ENCODE measurements at regions not wholly inside any gene's neighbourhood (a gene's known extent, or its start where the extent isn't known, plus 50 kb on each side); places are given as distances from the start of the nearest gene placed in this dataset.
A peak's percentile ranks its signal among the peaks of the same experiment; 100 is the strongest.

GRCh38 chr9:82606492-82607382 lies 456.2 kb downstream of the RASEF start:
- ATAC-seq (peak; percentile 92 to 94), DNase-seq (ENCODE audit: low read depth in 1 of 2, low spot score in 1 of 2) (peak; percentile 32 to 65), FAIRE-seq (no peak)
- Histone ChIP-seq H3K4me2 (no peak overlapping the region), H3K9me3 (no peaks in the 10 kb centered on the region), H3K4me1 (0 out of 3 replicates have a peak, but pooled peaks cover 5% of the 10 kb centered on the region), H3K4me3 (no peak overlapping the region), H3K27ac (no peak overlapping the region)
- CTCF ChIA-PET = interaction anchor here (0.6 to 3.2 kb wide), 38 partner anchors 10 to 1937 kb away, joined by 3 to 39 read pairs (median 4); no protein-coding TSS in a partner anchor
- WGBS (ENCODE audit: missing lambda C conversion rate) = 32% methylated on average over 7 of the region's 7 CpGs
- TF ChIP-seq SMC3 (IDR thresholded peaks at IDR 0.05) (peak; percentile 64), FOSB (CRISPR knock-in tag; IDR thresholded peaks at IDR 0.05) (no peak), KDM1A (IDR thresholded peaks at IDR 0.05; ENCODE audit: low read depth) (no peak), RAD21 (conservative IDR thresholded peaks at IDR 0.05 in 1 of 2, IDR thresholded peaks at IDR 0.05 in 1 of 2) (peak; percentile 84 to 87), BCL3 (IDR thresholded peaks at IDR 0.05) (no peak), EHMT2 (IDR thresholded peaks at IDR 0.05; ENCODE audit: low read depth) (no peak), MAZ (IDR thresholded peaks at IDR 0.05; ENCODE audit: borderline replicate concordance, low read depth, low read length) (no peak), CTCF (IDR thresholded peaks at IDR 0.05) (peak; percentile 73)
- POLR2A ChIA-PET = no interaction called here

GRCh38 chr9:82608487-82608886 lies 454.5 kb downstream of the RASEF start:
- no peak for FAIRE-seq
- CTCF ChIA-PET = interaction anchor here (0.8 to 3.2 kb wide), 3 partner anchors 10 to 11 kb away, joined by 4 to 39 read pairs (median 26); no protein-coding TSS in a partner anchor
- H3K27ac ChIP-seq = no peak overlapping the region
- no peaks in the 10 kb centered on the region for H3K9me3 ChIP-seq
- WGBS (ENCODE audit: missing lambda C conversion rate) = 6% methylated on average over 4 of the region's 4 CpGs
- no peak overlapping the region for H3K4me2 ChIP-seq
- DNase-seq (ENCODE audit: low read depth in 1 of 2, low spot score in 1 of 2) = no peak
- POLR2A ChIA-PET = no interaction called here
- 0 out of 3 replicates have a peak, but pooled peaks cover 5% of the 10 kb centered on the region for H3K4me1 ChIP-seq
- H3K4me3 ChIP-seq = no peak overlapping the region
- TF ChIP-seq ZC3H11A (IDR thresholded peaks at IDR 0.05) (no peak), NFE2L2 (conservative IDR thresholded peaks at IDR 0.05; ENCODE audit: low read length) (no peak), CHD4 (IDR thresholded peaks at IDR 0.05; ENCODE audit: borderline replicate concordance) (no peak), SMC3 (IDR thresholded peaks at IDR 0.05) (no peak), FOSL2 (IDR thresholded peaks at IDR 0.05) (no peak), FOSL2 (CRISPR knock-in tag; IDR thresholded peaks at IDR 0.05) (no peak), POLR2A (IDR thresholded peaks at IDR 0.05; ENCODE audit: low read length) (no peak), EHF (CRISPR knock-in tag; IDR thresholded peaks at IDR 0.05) (no peak), PHF8 (IDR thresholded peaks at IDR 0.05; ENCODE audit: borderline replicate concordance, low read depth) (no peak), HOXB5 (CRISPR knock-in tag; IDR thresholded peaks at IDR 0.05) (no peak)
- ATAC-seq = no peak

- ATAC-seq = no peak
- no peak for DNase-seq (ENCODE audit: low read depth in 1 of 2, low spot score in 1 of 2)
- FAIRE-seq = no peak
- WGBS (ENCODE audit: missing lambda C conversion rate) = 61% methylated on average over 5 of the region's 5 CpGs
- TF ChIP-seq ESRRA (IDR thresholded peaks at IDR 0.05; ENCODE audit: borderline replicate concordance, low read length) (no peak), MYC (IDR thresholded peaks at IDR 0.05; ENCODE audit: borderline replicate concordance, low read length) (no peak), EHF (CRISPR knock-in tag; IDR thresholded peaks at IDR 0.05) (no peak), PBX3 (IDR thresholded peaks at IDR 0.05) (no peak), HES2 (IDR thresholded peaks at IDR 0.05) (no peak), NR3C1 (IDR thresholded peaks at IDR 0.05) (no peak)
- ChIA-PET CTCF (no interaction called here), POLR2A (no interaction called here)
- Histone ChIP-seq H3K9me3 (no peaks in the 10 kb centered on the region), H3K4me2 (no peak overlapping the region), H3K27ac (no peak overlapping the region), H3K4me1 (no peaks in the 10 kb centered on the region), H3K4me3 (no peak overlapping the region)
Observed at GRCh38 chr9:82612942-82613341, 450.0 kb downstream of the RASEF start.

All from A549 (cell line).